Choroid plexus epithelial cell (primary cell): ENCODE measurements at regions not wholly inside any gene's neighbourhood (a gene's known extent, or its start where the extent isn't known, plus 50 kb on each side); places are given as distances from the start of the nearest gene placed in this dataset.
A peak's percentile ranks its signal among the peaks of the same experiment; 100 is the strongest.

Experiments
- DNase-seq: peaks from one replicate; pipeline ENCODE4 v3.0.0-alpha.2; 2010; ENCODE audit warnings: low read depth
- H3K4me3 ChIP-seq: 2 replicates; pipeline ENCODE4 v1.5.1; 2011; ENCODE audit warnings: low read depth, mild to moderate bottlenecking, control low read depth, low read length, moderate library complexity
- TF ChIP-seq, protein P1 (sequence below): conservative IDR thresholded peaks from 2 replicates; pipeline ENCODE4 v1.5.1; 2011; ENCODE audit warnings: low read depth, mild to moderate bottlenecking, control low read depth, inconsistent platforms, low read length, moderate library complexity

DNA sequence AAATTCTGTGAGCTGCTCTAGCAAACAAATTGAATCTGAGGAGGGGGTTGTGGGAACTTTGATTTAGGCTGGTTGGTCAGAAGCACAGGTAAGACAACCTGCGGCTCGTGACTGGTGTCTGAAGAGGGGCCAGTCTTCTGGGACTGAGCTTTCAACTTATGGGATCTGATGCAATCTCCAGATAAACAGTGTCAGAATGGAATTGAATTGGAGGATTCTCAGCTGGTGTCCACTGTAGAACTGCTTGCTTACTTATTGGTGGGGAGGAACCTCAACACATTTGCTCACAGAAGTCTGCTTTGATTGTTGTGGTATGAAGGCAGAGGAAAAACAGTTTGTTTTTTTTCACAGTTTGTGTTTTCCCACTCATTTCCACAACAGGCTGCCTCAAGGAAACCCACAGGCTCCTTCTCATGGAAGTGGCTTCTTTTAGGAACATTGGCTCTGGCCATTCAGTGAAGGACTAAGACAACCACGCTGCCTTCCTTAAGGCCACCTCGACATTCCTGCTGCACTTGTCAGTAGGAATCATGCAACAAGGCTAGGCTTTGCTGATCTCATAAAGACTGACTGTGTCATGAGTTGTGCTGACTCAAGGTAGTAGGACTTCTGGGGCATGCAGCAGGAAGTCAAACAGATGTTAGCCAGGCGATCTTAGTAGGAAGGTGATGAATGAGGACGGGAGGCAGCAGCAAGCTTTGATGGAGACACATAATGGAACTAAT is 104.7 kb downstream of the TSN start:
- no peak overlapping the region for H3K4me3 ChIP-seq
- TF ChIP-seq, protein P1, sequence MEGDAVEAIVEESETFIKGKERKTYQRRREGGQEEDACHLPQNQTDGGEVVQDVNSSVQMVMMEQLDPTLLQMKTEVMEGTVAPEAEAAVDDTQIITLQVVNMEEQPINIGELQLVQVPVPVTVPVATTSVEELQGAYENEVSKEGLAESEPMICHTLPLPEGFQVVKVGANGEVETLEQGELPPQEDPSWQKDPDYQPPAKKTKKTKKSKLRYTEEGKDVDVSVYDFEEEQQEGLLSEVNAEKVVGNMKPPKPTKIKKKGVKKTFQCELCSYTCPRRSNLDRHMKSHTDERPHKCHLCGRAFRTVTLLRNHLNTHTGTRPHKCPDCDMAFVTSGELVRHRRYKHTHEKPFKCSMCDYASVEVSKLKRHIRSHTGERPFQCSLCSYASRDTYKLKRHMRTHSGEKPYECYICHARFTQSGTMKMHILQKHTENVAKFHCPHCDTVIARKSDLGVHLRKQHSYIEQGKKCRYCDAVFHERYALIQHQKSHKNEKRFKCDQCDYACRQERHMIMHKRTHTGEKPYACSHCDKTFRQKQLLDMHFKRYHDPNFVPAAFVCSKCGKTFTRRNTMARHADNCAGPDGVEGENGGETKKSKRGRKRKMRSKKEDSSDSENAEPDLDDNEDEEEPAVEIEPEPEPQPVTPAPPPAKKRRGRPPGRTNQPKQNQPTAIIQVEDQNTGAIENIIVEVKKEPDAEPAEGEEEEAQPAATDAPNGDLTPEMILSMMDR = no peak
- peak; percentile 17 for DNase-seq

DNA sequence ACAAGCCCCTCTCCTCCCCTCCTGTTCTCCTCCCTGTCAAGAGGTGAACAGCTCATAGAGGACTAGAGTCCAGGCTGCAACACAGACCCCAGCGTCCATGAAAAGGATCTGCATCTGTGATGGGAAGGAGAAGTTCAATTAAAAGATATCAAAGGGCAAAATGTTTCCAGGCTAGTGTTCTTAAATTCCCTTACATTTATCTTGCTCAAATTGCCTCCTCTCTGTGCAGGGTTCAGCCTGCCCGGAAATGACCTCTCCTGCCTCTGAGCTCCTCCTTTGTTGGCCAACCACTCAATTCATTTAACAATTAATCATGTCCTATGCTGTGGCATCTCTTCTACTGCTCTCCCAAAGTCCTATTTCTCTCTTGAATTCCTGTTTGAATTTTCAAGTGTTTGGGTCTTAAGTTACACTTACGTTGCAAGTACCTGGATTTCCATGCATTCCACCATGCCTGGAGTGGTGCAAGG is 105.3 kb downstream of the TSN start:
- no peak overlapping the region for H3K4me3 ChIP-seq
- no peak for DNase-seq
- TF ChIP-seq, protein P1 = no peak

DNA sequence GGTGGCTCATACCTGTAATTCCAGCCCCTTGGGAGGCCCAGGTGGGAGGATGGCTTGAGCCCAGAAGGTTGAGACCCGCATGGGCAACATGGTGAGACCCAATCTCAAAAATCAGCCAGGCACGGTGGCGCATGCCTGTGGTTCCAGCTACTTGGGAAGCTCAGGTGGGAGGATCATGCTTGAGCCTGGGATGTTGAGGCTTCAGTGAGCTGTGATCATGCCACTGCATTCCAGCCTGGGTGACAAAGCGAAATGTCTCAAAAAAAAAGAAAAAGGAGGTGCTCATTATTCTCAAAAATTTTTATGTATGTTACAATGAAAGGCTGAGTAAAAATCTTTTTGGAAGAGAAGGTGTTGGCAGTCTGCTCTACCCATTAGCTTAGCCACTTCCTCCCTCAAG is 106.8 kb downstream of the TSN start:
- no peak for DNase-seq
- TF ChIP-seq, protein P1 = no peak
- H3K4me3 ChIP-seq = no peak overlapping the region

DNA sequence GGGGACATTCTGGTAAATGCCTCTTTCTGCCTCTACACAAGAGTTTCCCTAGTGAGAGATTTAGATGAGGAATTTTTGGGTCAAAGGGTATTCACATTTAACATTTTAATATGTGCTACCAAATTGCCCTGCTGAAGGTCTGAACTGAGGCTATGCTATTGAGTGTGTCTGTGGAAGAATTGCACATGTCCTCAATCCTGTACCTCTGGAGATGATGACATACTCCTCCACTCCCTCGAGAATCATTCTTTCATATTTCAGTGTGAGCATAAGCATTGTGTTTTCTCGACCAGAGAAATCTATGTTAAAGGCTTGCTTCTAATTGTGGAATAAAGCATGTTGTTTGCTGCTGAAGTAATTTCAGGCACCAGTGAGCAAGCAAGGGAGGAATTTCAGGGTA is 110.5 kb downstream of the TSN start:
- TF ChIP-seq, protein P1 = no peak
- no peak for DNase-seq
- H3K4me3 ChIP-seq = no peak overlapping the region

DNA sequence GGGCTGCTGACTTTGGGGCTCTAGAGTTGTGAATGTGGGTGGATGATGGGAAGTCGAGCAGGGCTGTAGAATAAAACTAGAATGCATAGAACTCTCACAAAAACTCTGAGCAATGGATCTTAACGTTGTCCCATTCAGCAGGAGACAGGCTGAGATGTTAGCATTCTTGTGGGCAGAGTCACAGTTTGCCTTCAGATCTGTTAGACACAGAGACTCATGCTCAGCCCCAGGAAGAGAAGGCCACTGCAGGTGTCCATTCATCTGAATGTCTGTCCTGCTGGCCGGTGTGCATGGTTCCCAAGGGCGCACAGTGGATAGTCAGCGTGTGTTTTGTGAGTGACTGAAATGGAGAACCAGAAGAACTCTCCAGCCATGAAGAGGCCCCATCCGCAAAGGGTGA is 111.3 kb downstream of the TSN start:
- DNase-seq = no peak

DNA sequence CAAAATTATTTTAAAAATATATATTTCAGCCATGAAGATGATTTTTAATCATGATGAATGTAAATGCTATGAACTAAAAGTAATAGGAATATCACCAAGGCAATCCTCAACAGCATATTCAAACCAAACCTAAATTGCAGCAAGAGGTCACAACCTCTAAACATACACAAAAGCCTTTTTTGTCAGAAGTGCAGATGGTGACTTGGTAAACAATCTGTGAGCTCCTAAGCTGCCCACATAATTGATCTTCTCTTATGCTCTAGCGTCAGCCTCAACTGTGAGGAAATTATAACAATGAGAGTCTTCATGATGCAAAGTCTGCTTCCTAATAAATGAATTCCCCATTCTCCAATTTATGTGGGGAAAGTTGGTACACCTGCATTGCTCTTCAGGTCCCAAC is 113.2 kb downstream of the TSN start:
- no peak for DNase-seq
- no peak overlapping the region for H3K4me3 ChIP-seq
- TF ChIP-seq, protein P1 = no peak

More for the DNA sequence above, 111.3 kb downstream of the TSN start:
- H3K4me3 ChIP-seq = no peak overlapping the region
- TF ChIP-seq, protein P1 = no peak

DNA sequence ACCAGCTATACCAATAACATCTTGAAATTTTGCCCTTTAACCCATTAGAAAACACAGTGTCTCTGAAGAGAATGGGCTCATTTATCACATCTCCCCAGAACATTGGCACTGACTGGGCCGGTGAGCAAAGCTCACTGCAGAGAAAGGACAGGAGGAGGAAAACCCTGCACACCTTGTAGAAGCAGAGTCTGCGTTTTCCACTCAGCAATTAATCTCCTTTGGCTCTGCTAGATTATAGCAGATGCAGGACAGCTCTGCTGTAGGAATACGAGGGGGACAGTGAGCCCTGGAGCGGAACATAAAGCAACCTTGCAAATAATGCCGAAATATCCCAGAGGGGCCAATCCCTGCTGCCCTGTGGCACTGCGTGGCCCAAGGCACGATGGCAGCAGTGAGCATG is 113.9 kb downstream of the TSN start:
- no peak overlapping the region for H3K4me3 ChIP-seq
- DNase-seq = no peak
- TF ChIP-seq, protein P1 = no peak
